Endothelial cell of umbilical vein (primary cell): ENCODE measurements at regions not wholly inside any gene's neighbourhood (a gene's known extent, or its start where the extent isn't known, plus 50 kb on each side); places are given as distances from the start of the nearest gene placed in this dataset.

ENCODE experiments used
- BruUV-seq: library from RNA; stranded (reverse); fragments of 400-500 nt; replicated peaks from 2 replicates; lab custom pipeline; 2021; lab: Mats Ljungman, UMichigan
- CTCF ChIA-PET: fragments of 300-600, 350-600 bp; sonication (Branson Sonifier 250); formaldehyde crosslinking; loops from one replicate; lab custom pipeline; 2021; ENCODE audit warnings: antibody characterized with exemption, inconsistent platforms; lab: Charles Lee
- POLR2A ChIA-PET: fragments of 300-600, 350-600 bp; sonication (Branson Sonifier 250); formaldehyde crosslinking; loops from one replicate; lab custom pipeline; 2021; ENCODE audit warnings: antibody characterized with exemption, inconsistent platforms; lab: Charles Lee
- DNase-seq: peaks from one replicate; pipeline ENCODE4 v3.0.0-alpha.2; 2011; ENCODE audit warnings: low read depth, low spot score
- FAIRE-seq: peaks from 2 replicates; lab custom pipeline; 2011; peaks lifted over from hg19 to GRCh38; lab: Jason Lieb, UNC
- H2AFZ ChIP-seq: 2 replicates; pipeline ENCODE4 v1.6.0; 2012; ENCODE audit warnings: low read depth, low read length, control low read depth, inconsistent platforms
- H3K27ac ChIP-seq: 2 replicates; pipeline ENCODE4 v1.5.1; 2011; ENCODE audit warnings: low read depth, mild to moderate bottlenecking, control low read depth, low read length, moderate library complexity; ENCODE audit not compliant: insufficient read depth
- H3K27me3 ChIP-seq, 2 experiments: 2 replicates each; pipeline versions ENCODE4 v1.6.0 to v1.6.1; 2011; ENCODE audit warnings: low read length in 2 of 2, mixed read lengths in 1 of 2; ENCODE audit not compliant: control insufficient read depth in 2 of 2, insufficient read depth in 2 of 2
- H3K36me3 ChIP-seq, 2 experiments: 2 replicates in 1 of 2; 3 replicates in 1 of 2; pipeline ENCODE4 v1.5.1; 2011; ENCODE audit warnings: low read length in 2 of 2, mild to moderate bottlenecking in 1 of 2, moderate library complexity in 1 of 2; ENCODE audit not compliant: control insufficient read depth in 2 of 2, insufficient read depth in 2 of 2; ENCODE audit errors: extremely low read depth in 1 of 2
- H3K4me1 ChIP-seq: 3 replicates; pipeline ENCODE4 v1.5.1; 2011; ENCODE audit warnings: mild to moderate bottlenecking, low read length; ENCODE audit not compliant: control insufficient read depth, insufficient read depth; ENCODE audit errors: extremely low read depth
- H3K4me2 ChIP-seq: 2 replicates; pipeline ENCODE4 v1.6.1; 2011; ENCODE audit warnings: low read length, control low read depth, mixed read lengths; ENCODE audit not compliant: insufficient read depth
- H3K4me3 ChIP-seq, 3 experiments: fragments of 200-600 bp in 1 of 3; sonication (generic), shearing (Covaris generic) in 1 of 3; replicated peaks in 1 of 3; 2 replicates each; pipeline ENCODE4 v1.5.1; 2011 to 2016; ENCODE audit warnings: control low read depth in 3 of 3, low read length in 3 of 3, mild to moderate bottlenecking in 2 of 3, inconsistent platforms in 1 of 3, low read depth in 1 of 3, moderate library complexity in 1 of 3; ENCODE audit not compliant: insufficient read depth in 1 of 3
- H3K79me2 ChIP-seq: 2 replicates; pipeline ENCODE4 v1.6.0; 2012; ENCODE audit warnings: low read length, inconsistent platforms; ENCODE audit not compliant: control insufficient read depth, insufficient read depth
- H3K9ac ChIP-seq: replicated peaks from 2 replicates; pipeline ENCODE3; 2011; ENCODE audit warnings: low read length, control low read depth; ENCODE audit not compliant: insufficient read depth; ENCODE audit errors: extremely low read depth
- H3K9me1 ChIP-seq: replicated peaks from 3 replicates; pipeline ENCODE4 v1.6.0; 2011; ENCODE audit warnings: mild to moderate bottlenecking, low read length; ENCODE audit not compliant: control insufficient read depth, insufficient read depth; ENCODE audit errors: extremely low read depth
- H3K9me3 ChIP-seq: replicated peaks from 2 replicates; pipeline ENCODE4 v1.5.1; 2012; ENCODE audit warnings: low read length, inconsistent platforms; ENCODE audit not compliant: control insufficient read depth, insufficient read depth
- H4K20me1 ChIP-seq: replicated peaks from 2 replicates; pipeline ENCODE3; 2011; ENCODE audit warnings: mild to moderate bottlenecking, low read length; ENCODE audit not compliant: control insufficient read depth, insufficient read depth; ENCODE audit errors: extremely low read depth
- CTCF ChIP-seq, 2 donors: IDR thresholded peaks; 1 replicate in 1 of 2; 2 replicates in 1 of 2; pipeline ENCODE4 v1.5.1; 2011; ENCODE audit warnings: low read length in 2 of 2, mild to moderate bottlenecking in 2 of 2, moderate library complexity in 2 of 2, control low read depth in 1 of 2, inconsistent platforms in 1 of 2, low read depth in 1 of 2; ENCODE audit not compliant: insufficient read depth in 1 of 2; ENCODE audit errors: extremely low read depth in 1 of 2
- EZH2 ChIP-seq: IDR thresholded peaks from 2 replicates; pipeline ENCODE4 v1.6.1; 2012; ENCODE audit warnings: borderline replicate concordance, low read depth, mild to moderate bottlenecking, moderate library complexity, low read length, inconsistent platforms; ENCODE audit not compliant: severe bottlenecking
- FOS ChIP-seq: IDR thresholded peaks from 2 replicates; pipeline ENCODE4 v1.6.1; 2011; ENCODE audit warnings: mild to moderate bottlenecking, low read length, moderate library complexity, borderline replicate concordance; ENCODE audit not compliant: insufficient read depth
- GATA2 ChIP-seq: IDR thresholded peaks from 2 replicates; pipeline ENCODE4 v1.7.0; 2011; ENCODE audit warnings: low read depth, mild to moderate bottlenecking, moderate library complexity, mixed read lengths, low read length; ENCODE audit not compliant: insufficient read length, insufficient read depth
- JUN ChIP-seq: IDR thresholded peaks from 2 replicates; pipeline ENCODE4 v1.6.1; 2011; ENCODE audit warnings: borderline replicate concordance, low read depth; ENCODE audit not compliant: insufficient read length, insufficient read depth
- MAX ChIP-seq: IDR thresholded peaks from 2 replicates; pipeline ENCODE4 v1.6.1; 2011; ENCODE audit not compliant: insufficient read depth, insufficient read length
- MYC ChIP-seq: IDR thresholded peaks from one replicate; pipeline ENCODE4 v1.6.1; 2011; ENCODE audit warnings: mild to moderate bottlenecking, low read depth, low read length
- POLR2A ChIP-seq: IDR thresholded peaks from 2 replicates; pipeline ENCODE4 v1.6.1; 2012; ENCODE audit warnings: low read depth, mild to moderate bottlenecking, control low read depth, low read length
- POLR2AphosphoS5 ChIP-seq: IDR thresholded peaks from 2 replicates; pipeline ENCODE4 v1.6.1; 2012; ENCODE audit warnings: low read depth, mild to moderate bottlenecking, control low read depth, low read length, moderate library complexity; ENCODE audit not compliant: insufficient read depth
- dilution Hi-C: fragments of 300-500 bp; cut with MboI; formaldehyde crosslinking; loops from one replicate; pipeline ENCODE4 v1.15.0; 2019; ENCODE audit warnings: low sequenced_read_pairs; ENCODE audit not compliant: extremely low pct_ligation_motif_present
- intact Hi-C: fragments of 100-400 bp; cut with micrococcal nuclease; formaldehyde crosslinking; loops from one replicate; pipeline ENCODE4 v1.10.0; 2022

GRCh38 chr6:140388815-140389214 is 1014.4 kb upstream of the CITED2 start:
- Histone ChIP-seq H3K4me2 (no peak overlapping the region), H2AFZ (no peak overlapping the region), H3K36me3 (no peaks in the 10 kb centered on the region), H3K4me1 (peaks cover 5% of the 10 kb centered on the region), H3K9me3 (no peaks in the 10 kb centered on the region), H3K9me1 (no peaks in the 10 kb centered on the region), H3K4me3 (no peak overlapping the region), H3K79me2 (no peaks in the 10 kb centered on the region), H3K9ac (no peak overlapping the region), H4K20me1 (no peaks in the 10 kb centered on the region), H3K27ac (no peak overlapping the region), H3K27me3 (no peaks in the 10 kb centered on the region)
- dilution Hi-C loops (no loop called here), intact Hi-C loops (no loop called here)
- DNase-seq: no peak
- no TSS peak for BruUV-seq
- ChIA-PET CTCF (no interaction called here), POLR2A (no interaction called here)
- FAIRE-seq: no peak
- TF ChIP-seq MYC (no peak), FOS (no peak), GATA2 (no peak), CTCF (IDR thresholded peaks at IDR 0.05; ENCODE audit: extremely low read depth in 1 of 2, insufficient read depth in 1 of 2, low read depth in 1 of 2, low read length in 2 of 2) (no peak), POLR2A (no peak), EZH2 (no peak), JUN (no peak), POLR2AphosphoS5 (no peak), MAX (no peak)
